CD8-positive, alpha-beta memory T cell (primary cell): ENCODE measurements at regions not wholly inside any gene's neighbourhood (a gene's known extent, or its start where the extent isn't known, plus 50 kb on each side); places are given as distances from the start of the nearest gene placed in this dataset.

ENCODE experiments used
- CTCF ChIA-PET: fragments of 350-600 bp; sonication (Branson Sonifier 250); formaldehyde crosslinking; loops from one replicate; lab custom pipeline; 2021; ENCODE audit warnings: antibody characterized with exemption; lab: Charles Lee
- POLR2A ChIA-PET: fragments of 350-600 bp; sonication (Branson Sonifier 250); formaldehyde crosslinking; loops from one replicate; lab custom pipeline; 2021; ENCODE audit warnings: antibody characterized with exemption; lab: Charles Lee
- DNase-seq, 5 donors: peaks; one replicate each; pipeline versions ENCODE4 v3.0.0 to v3.0.0-alpha.2; 2020 to 2022; ENCODE audit warnings: mixed read lengths in 1 of 5
- H3K27ac ChIP-seq: one replicate; pipeline ENCODE4 v1.7.0; 2013; ENCODE audit warnings: low read depth, mild to moderate bottlenecking, low read length, moderate library complexity
- H3K27me3 ChIP-seq: 2 replicates; pipeline ENCODE4 v1.7.0; 2013; ENCODE audit warnings: low read length, mild to moderate bottlenecking; ENCODE audit not compliant: insufficient read depth, poor library complexity, severe bottlenecking
- H3K36me3 ChIP-seq: 2 replicates; pipeline ENCODE4 v1.7.0; 2013; ENCODE audit warnings: mild to moderate bottlenecking, low read length, moderate library complexity; ENCODE audit not compliant: insufficient read depth
- H3K4me1 ChIP-seq: 2 replicates; pipeline ENCODE4 v1.7.0; 2013; ENCODE audit warnings: mild to moderate bottlenecking, low read length, moderate library complexity; ENCODE audit not compliant: insufficient read depth
- H3K4me3 ChIP-seq: 2 replicates; pipeline ENCODE4 v1.7.0; 2013; ENCODE audit warnings: mild to moderate bottlenecking, low read length
- H3K9me3 ChIP-seq: 2 replicates; pipeline ENCODE4 v1.7.0; 2013; ENCODE audit warnings: mild to moderate bottlenecking, low read length
- H3K27ac Mint-ChIP-seq, 8 donors: one replicate each; pipeline ENCODE4 v1.8.0; 2020 to 2021; ENCODE audit warnings: mixed read lengths in 8 of 8, mild to moderate bottlenecking in 6 of 8, inconsistent platforms in 3 of 8, moderate library complexity in 3 of 8
- H3K27me3 Mint-ChIP-seq, 2 donors: one replicate each; pipeline ENCODE4 v1.8.0; 2020 to 2021; ENCODE audit warnings: mixed read lengths in 2 of 2, mild to moderate bottlenecking in 1 of 2, moderate library complexity in 1 of 2
- H3K36me3 Mint-ChIP-seq, 3 donors: one replicate each; pipeline ENCODE4 v1.8.0; 2020 to 2021; ENCODE audit warnings: mixed read lengths in 3 of 3, inconsistent platforms in 1 of 3, mild to moderate bottlenecking in 1 of 3
- H3K4me1 Mint-ChIP-seq, 3 donors: one replicate each; pipeline ENCODE4 v1.8.0; 2020 to 2021; ENCODE audit warnings: mixed read lengths in 3 of 3, inconsistent platforms in 1 of 3, mild to moderate bottlenecking in 1 of 3
- H3K4me3 Mint-ChIP-seq, 7 donors: one replicate each; pipeline ENCODE4 v1.8.0; 2020 to 2021; ENCODE audit warnings: mixed read lengths in 7 of 7, mild to moderate bottlenecking in 6 of 7, moderate library complexity in 4 of 7, inconsistent platforms in 2 of 7
- H3K9me3 Mint-ChIP-seq, 5 donors: one replicate each; pipeline ENCODE4 v1.8.0; 2020 to 2022; ENCODE audit warnings: mixed read lengths in 5 of 5, mild to moderate bottlenecking in 3 of 5, moderate library complexity in 2 of 5, inconsistent platforms in 1 of 5

GRCh38 chr2:217444932-217445331 is 557.9 kb downstream of the TNS1 start:
- Mint-ChIP-seq H3K27me3 (peaks cover 0 to 3% of the 10 kb centered on the region in 2 donors), H3K36me3 (peaks cover 0 to 4% (median 0%) of the 10 kb centered on the region in 3 donors), H3K4me3 (no peak overlapping the region), H3K9me3 (peaks cover 0 to 2% (median 0%) of the 10 kb centered on the region in 5 donors), H3K27ac (no peak overlapping the region), H3K4me1 (no peaks in the 10 kb centered on the region)
- Histone ChIP-seq H3K4me3 (no peak overlapping the region), H3K27me3 (no peaks in the 10 kb centered on the region), H3K4me1 (no peaks in the 10 kb centered on the region), H3K36me3 (no peaks in the 10 kb centered on the region), H3K27ac (no peak overlapping the region), H3K9me3 (no peaks in the 10 kb centered on the region)
- no peak for DNase-seq
- ChIA-PET POLR2A (no interaction called here), CTCF (no interaction called here)

GRCh38 chr2:217444509-217444908 is 558.3 kb downstream of the TNS1 start:
- peaks cover 0 to 4% (median 0%) of the 10 kb centered on the region in 3 donors for H3K36me3 Mint-ChIP-seq
- H3K27ac Mint-ChIP-seq, result peak overlapping the region in 1 of 8 donors; percentile 24
- H3K4me1 Mint-ChIP-seq, result no peaks in the 10 kb centered on the region

DNA sequence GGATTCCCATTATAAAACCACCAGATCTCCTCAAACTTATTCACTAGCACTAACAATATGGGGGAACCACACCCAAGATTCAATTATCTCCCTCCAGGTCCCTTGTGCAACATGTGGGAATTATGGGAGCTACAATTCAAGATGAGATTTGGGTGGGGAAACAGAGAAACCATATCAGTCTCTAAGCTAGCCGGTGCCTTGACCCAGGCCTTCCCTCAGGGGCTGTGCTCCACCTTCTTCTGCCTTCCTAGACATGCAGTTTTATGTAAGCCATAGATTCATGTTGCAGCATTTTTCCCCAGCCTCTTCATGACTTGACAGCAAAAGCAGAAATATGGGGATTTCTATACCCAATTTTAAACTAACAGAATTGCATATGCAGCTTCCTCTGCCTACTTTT is 559.2 kb downstream of the TNS1 start:
- Mint-ChIP-seq H3K27ac (no peak overlapping the region), H3K36me3 (peaks cover 0 to 4% (median 0%) of the 10 kb centered on the region in 3 donors), H3K9me3 (peaks cover 0 to 2% (median 0%) of the 10 kb centered on the region in 5 donors), H3K4me3 (no peak overlapping the region), H3K27me3 (no peaks in the 10 kb centered on the region), H3K4me1 (no peaks in the 10 kb centered on the region)
- ChIA-PET POLR2A (no interaction called here), CTCF (no interaction called here)
- Histone ChIP-seq H3K36me3 (no peaks in the 10 kb centered on the region), H3K27me3 (no peaks in the 10 kb centered on the region), H3K4me3 (no peak overlapping the region), H3K27ac (no peak overlapping the region), H3K4me1 (no peaks in the 10 kb centered on the region), H3K9me3 (no peaks in the 10 kb centered on the region)
- DNase-seq, result no peak

More at GRCh38 chr2:217444509-217444908, 558.3 kb downstream of the TNS1 start:
- no peak overlapping the region for H3K4me3 ChIP-seq
- no peaks in the 10 kb centered on the region for H3K27me3 ChIP-seq
- no peaks in the 10 kb centered on the region for H3K4me1 ChIP-seq
- ChIA-PET POLR2A (no interaction called here), CTCF (no interaction called here)
- H3K9me3 Mint-ChIP-seq, result peaks cover 0 to 2% (median 0%) of the 10 kb centered on the region in 5 donors
- no peaks in the 10 kb centered on the region for H3K36me3 ChIP-seq
- H3K27ac ChIP-seq, result no peak overlapping the region
- no peak for DNase-seq
- H3K27me3 Mint-ChIP-seq, result peaks cover 0 to 3% of the 10 kb centered on the region in 2 donors
- H3K4me3 Mint-ChIP-seq, result no peak overlapping the region
- no peaks in the 10 kb centered on the region for H3K9me3 ChIP-seq

DNA sequence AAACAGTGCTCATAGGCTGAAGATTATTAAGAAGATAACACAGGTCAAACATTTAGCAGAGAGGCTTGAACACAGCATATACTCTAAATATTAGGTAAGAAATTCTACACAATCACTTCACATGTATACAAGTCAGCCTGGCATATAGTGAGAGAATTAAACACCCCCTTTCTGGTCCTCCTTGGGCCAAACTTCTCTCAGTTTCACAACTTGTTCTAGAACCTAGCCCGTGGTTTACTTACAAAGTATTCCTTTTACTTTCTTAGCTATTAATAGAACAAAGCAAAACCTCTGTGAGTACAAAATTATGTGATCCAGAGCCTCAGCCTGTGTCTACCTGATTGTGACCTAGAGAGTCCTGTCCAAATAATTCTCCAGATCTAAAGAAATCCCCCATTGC is 562.8 kb downstream of the TNS1 start:
- Histone ChIP-seq H3K4me3 (no peak overlapping the region), H3K27me3 (no peaks in the 10 kb centered on the region), H3K27ac (no peak overlapping the region), H3K4me1 (no peaks in the 10 kb centered on the region), H3K36me3 (no peaks in the 10 kb centered on the region), H3K9me3 (no peaks in the 10 kb centered on the region)
- Mint-ChIP-seq H3K36me3 (no peaks in the 10 kb centered on the region), H3K4me3 (no peak overlapping the region), H3K27me3 (peaks cover 0 to 4% of the 10 kb centered on the region in 2 donors), H3K9me3 (peaks cover 0 to 2% (median 0%) of the 10 kb centered on the region in 5 donors), H3K27ac (no peak overlapping the region), H3K4me1 (peaks cover 0 to 4% (median 0%) of the 10 kb centered on the region in 3 donors)
- no peak for DNase-seq
- ChIA-PET CTCF (no interaction called here), POLR2A (no interaction called here)

GRCh38 chr2:217438821-217439220 is 564.0 kb downstream of the TNS1 start:
- Histone ChIP-seq H3K4me1 (no peaks in the 10 kb centered on the region), H3K36me3 (no peaks in the 10 kb centered on the region), H3K4me3 (no peak overlapping the region), H3K9me3 (no peaks in the 10 kb centered on the region), H3K27ac (no peak overlapping the region), H3K27me3 (no peaks in the 10 kb centered on the region)
- H3K27ac Mint-ChIP-seq, result no peak overlapping the region
- DNase-seq, result no peak
- H3K4me1 Mint-ChIP-seq, result peaks cover 9 to 13% (median 9%) of the 10 kb centered on the region in 3 donors
- no peak overlapping the region for H3K4me3 Mint-ChIP-seq
- peaks cover 0 to under 1% (median 0%) of the 10 kb centered on the region in 5 donors for H3K9me3 Mint-ChIP-seq
- peaks cover 0 to 4% of the 10 kb centered on the region in 2 donors for H3K27me3 Mint-ChIP-seq
- POLR2A ChIA-PET, result no interaction called here
- CTCF ChIA-PET, result no interaction called here
- H3K36me3 Mint-ChIP-seq, result no peaks in the 10 kb centered on the region

DNA sequence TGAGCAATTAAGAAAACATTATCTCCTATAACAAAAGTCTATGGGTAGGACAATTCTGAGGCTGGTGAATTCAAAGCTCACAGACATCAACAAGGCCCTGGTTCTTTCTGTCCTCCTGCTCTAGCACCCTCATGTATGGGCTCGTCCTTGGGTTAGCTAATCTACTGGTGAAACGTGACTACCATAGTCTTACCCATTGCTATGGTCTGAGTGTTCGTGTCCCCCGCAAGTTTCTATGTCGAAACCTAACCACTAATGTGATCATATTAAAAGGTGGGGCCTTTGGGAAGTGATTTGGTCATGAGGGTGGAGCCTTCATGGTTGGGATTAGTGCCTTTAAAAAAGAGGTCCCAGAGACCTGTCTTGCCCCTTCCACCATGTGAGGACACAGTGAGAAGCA is 564.7 kb downstream of the TNS1 start:
- Mint-ChIP-seq H3K4me3 (no peak overlapping the region), H3K4me1 (peaks cover 15 to 20% (median 16%) of the 10 kb centered on the region in 3 donors), H3K36me3 (no peaks in the 10 kb centered on the region), H3K9me3 (no peaks in the 10 kb centered on the region), H3K27me3 (peaks cover 0 to 4% of the 10 kb centered on the region in 2 donors), H3K27ac (no peak overlapping the region)
- no peaks in the 10 kb centered on the region for H3K4me1 ChIP-seq
- no peak overlapping the region for H3K4me3 ChIP-seq
- no peak for DNase-seq
- ChIA-PET POLR2A (no interaction called here), CTCF (no interaction called here)
- no peaks in the 10 kb centered on the region for H3K9me3 ChIP-seq
- no peaks in the 10 kb centered on the region for H3K36me3 ChIP-seq
- no peak overlapping the region for H3K27ac ChIP-seq
- no peaks in the 10 kb centered on the region for H3K27me3 ChIP-seq

DNA sequence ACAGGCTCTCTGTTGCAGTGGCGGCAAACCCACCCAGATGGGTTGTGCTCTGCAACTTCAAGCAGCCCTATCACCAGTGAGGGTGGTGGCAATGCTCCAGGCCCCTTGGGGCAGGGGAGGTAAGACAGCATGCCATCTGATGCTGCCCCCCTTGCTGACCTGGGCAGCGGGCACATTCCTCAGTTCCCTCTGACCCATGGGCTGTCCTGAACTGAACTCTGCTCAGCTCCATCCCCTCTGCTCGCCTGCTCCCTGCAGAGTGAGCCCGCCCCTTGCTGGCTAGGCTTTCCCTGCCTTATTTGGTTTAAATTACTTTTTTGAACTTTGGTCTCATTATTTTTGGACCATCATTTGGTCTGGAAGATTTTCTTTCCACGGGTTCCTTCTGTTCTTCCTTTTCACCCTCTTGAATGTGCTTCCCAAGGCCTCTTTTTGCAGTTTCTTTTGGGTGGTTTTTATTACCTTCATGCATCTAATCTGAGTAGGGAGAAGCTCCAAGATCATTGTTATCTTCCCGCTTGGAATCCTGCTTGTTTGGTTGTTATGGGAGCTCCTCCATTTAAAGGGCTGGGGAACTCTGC is 565.4 kb downstream of the TNS1 start:
- peak overlapping the region in 1 of 8 donors; percentile 34 for H3K27ac Mint-ChIP-seq
- no peak for DNase-seq
- peaks cover 15 to 20% (median 16%) of the 10 kb centered on the region in 3 donors for H3K4me1 Mint-ChIP-seq
- H3K9me3 ChIP-seq, result no peaks in the 10 kb centered on the region
- no peaks in the 10 kb centered on the region for H3K27me3 ChIP-seq
- no peaks in the 10 kb centered on the region for H3K4me1 ChIP-seq
- H3K27ac ChIP-seq, result no peak overlapping the region
- peaks cover 0 to 4% of the 10 kb centered on the region in 2 donors for H3K27me3 Mint-ChIP-seq
- H3K4me3 Mint-ChIP-seq, result peak overlapping the region in 1 of 7 donors; percentile 61
- H3K4me3 ChIP-seq, result no peak overlapping the region
- no peaks in the 10 kb centered on the region for H3K36me3 ChIP-seq
- ChIA-PET CTCF (no interaction called here), POLR2A (no interaction called here)
- H3K9me3 Mint-ChIP-seq, result no peaks in the 10 kb centered on the region
- H3K36me3 Mint-ChIP-seq, result no peaks in the 10 kb centered on the region

GRCh38 chr2:217436386-217436785 is 566.4 kb downstream of the TNS1 start:
- Histone ChIP-seq H3K9me3 (no peaks in the 10 kb centered on the region), H3K4me3 (no peak overlapping the region), H3K4me1 (no peaks in the 10 kb centered on the region), H3K36me3 (no peaks in the 10 kb centered on the region), H3K27me3 (no peaks in the 10 kb centered on the region), H3K27ac (no peak overlapping the region)
- Mint-ChIP-seq H3K27me3 (peaks cover 0 to 4% of the 10 kb centered on the region in 2 donors), H3K9me3 (no peaks in the 10 kb centered on the region), H3K36me3 (no peaks in the 10 kb centered on the region), H3K27ac (peak overlapping the region in 1 of 8 donors; percentile 74), H3K4me3 (no peak overlapping the region), H3K4me1 (peaks cover 15 to 20% (median 16%) of the 10 kb centered on the region in 3 donors)
- ChIA-PET POLR2A (no interaction called here), CTCF (no interaction called here)
- no peak for DNase-seq
